Endometrium (tissue), 2 donors: ENCODE measurements at regions not wholly inside any gene's neighbourhood (a gene's known extent, or its start where the extent isn't known, plus 50 kb on each side); places are given as distances from the start of the nearest gene placed in this dataset.
"Not testable (repeated sequence)": the region's sequence is repeated elsewhere in the genome, so short reads cannot be mapped to it uniquely, and the experiment has no call there.

ENCODE experiments used
- FAIRE-seq: peaks from 2 replicates; lab custom pipeline; 2012; peaks lifted over from hg19 to GRCh38; lab: Jason Lieb, UNC
- donor health status: control.
- donor health status: control.

GRCh38 chr5:63555874-63556273, 406.4 kb downstream of the HTR1A start:
- no peak for FAIRE-seq

GRCh38 chr5:63554191-63554590, 408.1 kb downstream of the HTR1A start:
- no peak for FAIRE-seq

- no peak for FAIRE-seq
Observed at GRCh38 chr5:63553073-63553472, 409.2 kb downstream of the HTR1A start.

- FAIRE-seq = no peak
Observed at GRCh38 chr5:63535840-63536602, 426.2 kb downstream of the HTR1A start.

- no peak for FAIRE-seq
Observed at GRCh38 chr5:63524281-63524680, 438.0 kb downstream of the HTR1A start.

GRCh38 chr5:63516006-63516405, 446.2 kb downstream of the HTR1A start:
- FAIRE-seq = no peak

GRCh38 chr5:63500242-63500641, 462.0 kb downstream of the HTR1A start:
- no peak for FAIRE-seq

- no peak for FAIRE-seq
Observed at GRCh38 chr5:63495225-63495624, 467.0 kb downstream of the HTR1A start.

- FAIRE-seq = no peak
Observed at GRCh38 chr5:63483338-63483737, 478.9 kb downstream of the HTR1A start.

GRCh38 chr5:63473335-63473967, 488.8 kb downstream of the HTR1A start:
- no peak for FAIRE-seq

- FAIRE-seq = no peak
Observed at GRCh38 chr5:63456279-63456678, 506.0 kb downstream of the HTR1A start.

- no peak for FAIRE-seq
Observed at GRCh38 chr5:63451188-63451587, 511.1 kb downstream of the HTR1A start.

- no peak for FAIRE-seq
Observed at GRCh38 chr5:63439537-63439936, 522.7 kb downstream of the HTR1A start.

- no peak for FAIRE-seq
Observed at GRCh38 chr5:63409737-63410136, 552.5 kb downstream of the HTR1A start.

GRCh38 chr5:63408984-63409383, 553.3 kb downstream of the HTR1A start:
- no peak for FAIRE-seq

GRCh38 chr5:63401436-63402046, 560.7 kb downstream of the HTR1A start:
- FAIRE-seq = peak; percentile 65

- no peak for FAIRE-seq
Observed at GRCh38 chr5:63400079-63400478, 562.2 kb downstream of the HTR1A start.

GRCh38 chr5:63398346-63398745, 563.9 kb downstream of the HTR1A start:
- FAIRE-seq = no peak

GRCh38 chr5:63388188-63388587, 574.1 kb downstream of the HTR1A start:
- not testable (repeated sequence) for FAIRE-seq

GRCh38 chr5:63375851-63376250, 586.4 kb downstream of the HTR1A start:
- FAIRE-seq = no peak

GRCh38 chr5:63374085-63374484, 588.2 kb downstream of the HTR1A start:
- no peak for FAIRE-seq

GRCh38 chr5:63351164-63351563, 611.1 kb downstream of the HTR1A start:
- no peak for FAIRE-seq

GRCh38 chr5:63346451-63346850, 615.8 kb downstream of the HTR1A start:
- no peak for FAIRE-seq
